Dedifferentiated amniotic fluid mesenchymal stem cell (primary cell): ENCODE measurements at regions not wholly inside any gene's neighbourhood (a gene's known extent, or its start where the extent isn't known, plus 50 kb on each side); places are given as distances from the start of the nearest gene placed in this dataset.

Experiments
- DNase-seq: peaks from one replicate; pipeline ENCODE4 v3.0.0-alpha.2; 2016; ENCODE audit errors: extremely low spot score

GRCh38 chr5:21173036-21173435 is 1185.0 kb upstream of the CDH18 start:
- DNase-seq: no peak

- no peak for DNase-seq
These were observed 1183.0 kb upstream of the CDH18 start for GRCh38 chr5:21171038-21171437.

GRCh38 chr5:21168557-21168956 is 1180.6 kb upstream of the CDH18 start:
- no peak for DNase-seq

GRCh38 chr5:21165344-21165743 is 1177.3 kb upstream of the CDH18 start:
- no peak for DNase-seq

- DNase-seq: no peak
These were observed 1176.4 kb upstream of the CDH18 start for GRCh38 chr5:21164425-21164824.

GRCh38 chr5:21159510-21160059 is 1171.6 kb upstream of the CDH18 start:
- DNase-seq: no peak

- DNase-seq: no peak
These were observed 1166.5 kb upstream of the CDH18 start for GRCh38 chr5:21154526-21154925.

- peak; percentile 66 for DNase-seq
These were observed 1164.6 kb upstream of the CDH18 start for GRCh38 chr5:21152611-21153010.

- DNase-seq: no peak
These were observed 1157.4 kb upstream of the CDH18 start for GRCh38 chr5:21145376-21145775.

- no peak for DNase-seq
These were observed 1155.7 kb upstream of the CDH18 start for GRCh38 chr5:21143686-21144085.

- no peak for DNase-seq
These were observed 1154.8 kb upstream of the CDH18 start for GRCh38 chr5:21142791-21143190.

- no peak for DNase-seq
These were observed 1153.0 kb upstream of the CDH18 start for GRCh38 chr5:21140987-21141386.

GRCh38 chr5:21126236-21126635 is 1138.2 kb upstream of the CDH18 start:
- DNase-seq: no peak

GRCh38 chr5:21125238-21125983 is 1137.4 kb upstream of the CDH18 start:
- no peak for DNase-seq

GRCh38 chr5:21121213-21121612 is 1133.2 kb upstream of the CDH18 start:
- no peak for DNase-seq

GRCh38 chr5:21097661-21098060 is 1109.7 kb upstream of the CDH18 start:
- no peak for DNase-seq

- no peak for DNase-seq
These were observed 1106.6 kb upstream of the CDH18 start for GRCh38 chr5:21094619-21095018.

GRCh38 chr5:21087766-21088165 is 1099.8 kb upstream of the CDH18 start:
- no peak for DNase-seq

- no peak for DNase-seq
These were observed 1097.8 kb upstream of the CDH18 start for GRCh38 chr5:21085791-21086190.

GRCh38 chr5:21071986-21072385 is 1084.0 kb upstream of the CDH18 start:
- no peak for DNase-seq

- DNase-seq: no peak
These were observed 1083.4 kb upstream of the CDH18 start for GRCh38 chr5:21071421-21071820.

GRCh38 chr5:21070858-21071257 is 1082.9 kb upstream of the CDH18 start:
- no peak for DNase-seq

- no peak for DNase-seq
These were observed 1079.7 kb upstream of the CDH18 start for GRCh38 chr5:21067724-21068123.

- no peak for DNase-seq
These were observed 1075.1 kb upstream of the CDH18 start for GRCh38 chr5:21063146-21063545.
